ENCODE measurements at regions not wholly inside any gene's neighbourhood (a gene's known extent, or its start where the extent isn't known, plus 50 kb on each side); places are given as distances from the start of the nearest gene placed in this dataset.

DNA sequence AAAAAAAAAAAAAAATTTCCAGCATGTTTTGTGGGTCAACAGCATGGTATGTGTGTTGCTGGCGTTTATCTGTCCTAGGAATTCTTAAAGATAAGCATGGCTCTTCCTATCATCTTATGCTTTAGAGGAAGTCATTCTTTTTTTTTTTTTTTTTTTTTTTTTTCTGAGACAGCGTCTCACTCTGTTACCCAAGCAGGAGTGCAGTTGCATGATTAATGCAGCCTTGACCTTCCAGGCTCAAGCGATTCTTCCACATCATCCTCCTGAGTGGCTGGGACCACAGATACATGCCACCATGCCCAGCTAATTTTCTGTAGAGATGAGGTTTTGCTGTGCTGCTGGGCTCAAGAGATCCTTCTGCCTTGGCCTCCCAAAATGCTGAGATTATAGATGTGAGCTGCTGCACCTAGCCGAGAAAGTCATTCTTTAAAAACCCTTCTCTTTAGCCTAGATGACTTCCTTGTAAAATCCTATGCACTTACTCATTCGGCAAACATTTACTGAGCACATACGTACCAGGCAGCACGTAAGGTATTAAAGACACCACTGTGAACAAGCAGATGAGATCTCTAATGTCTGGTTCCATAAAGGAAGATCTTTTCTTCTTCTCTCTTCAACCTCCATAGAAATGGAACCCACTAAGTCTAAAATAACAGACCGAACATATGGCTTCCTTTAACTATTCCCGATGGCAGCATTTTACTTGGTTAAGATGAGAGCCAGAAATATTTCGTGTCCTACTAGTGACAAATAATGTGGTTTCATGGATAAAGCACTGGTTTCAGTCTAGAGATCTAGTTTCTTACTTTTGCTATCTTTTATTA lies 122.4 kb downstream of the RIN2 start:
- DNase-seq (ENCODE audit: low read depth, low spot score): peak; percentile 68
- CTCF ChIA-PET: interaction anchor here (0.9 to 1.0 kb wide), 3 partner anchors 17 to 95 kb away, joined by 3 to 5 read pairs (median 3); no protein-coding TSS in a partner anchor

DNA sequence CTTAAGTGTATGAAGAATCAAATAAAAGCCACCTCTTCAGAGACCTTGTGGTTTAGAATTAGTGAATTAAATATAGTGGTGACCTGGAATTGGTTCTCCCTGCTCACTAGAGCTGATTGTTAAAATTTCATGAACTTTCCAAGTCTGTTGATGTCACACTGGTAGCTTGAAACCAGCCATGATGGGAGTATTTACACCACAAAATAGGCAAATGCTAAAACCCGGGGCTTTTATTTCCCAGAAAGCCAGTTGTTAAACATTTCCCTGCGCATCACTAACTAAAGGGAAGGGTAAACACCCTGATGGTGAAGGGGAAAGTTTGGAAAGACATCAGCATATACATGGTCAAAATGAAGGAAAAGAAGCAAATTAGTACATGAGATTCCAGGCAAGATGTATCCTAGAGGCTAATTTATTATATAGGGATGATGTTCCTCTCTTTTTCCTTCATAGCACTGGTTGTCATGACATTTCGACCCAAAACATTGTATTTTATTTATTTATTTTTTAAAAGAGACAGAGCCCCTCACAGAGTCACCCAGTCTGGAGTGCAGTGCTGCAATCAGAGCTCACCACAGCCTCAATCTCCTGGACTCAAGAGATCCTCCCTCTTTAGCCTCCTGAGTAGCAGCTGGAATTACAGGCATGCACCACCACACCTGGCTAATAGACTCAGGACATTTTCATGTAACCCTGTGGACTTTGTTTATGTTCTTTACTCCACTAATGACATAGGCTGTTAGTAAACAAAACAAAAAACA lies 123.2 kb downstream of the RIN2 start:
- CTCF ChIA-PET: interaction anchor here (0.9 kb wide), 1 partner anchor 52 kb away, joined by 3 read pairs; no protein-coding TSS in a partner anchor

More for the DNA sequence above, 122.4 kb downstream of the RIN2 start:
- POLR2A ChIA-PET: no interaction called here
- no peak overlapping the region for H3K4me3 ChIP-seq (ENCODE audit: low read depth, low read length)
- no peak for TF ChIP-seq CTCF (IDR thresholded peaks at IDR 0.05; ENCODE audit: insufficient read depth, low read length, missing control alignments)

DNA sequence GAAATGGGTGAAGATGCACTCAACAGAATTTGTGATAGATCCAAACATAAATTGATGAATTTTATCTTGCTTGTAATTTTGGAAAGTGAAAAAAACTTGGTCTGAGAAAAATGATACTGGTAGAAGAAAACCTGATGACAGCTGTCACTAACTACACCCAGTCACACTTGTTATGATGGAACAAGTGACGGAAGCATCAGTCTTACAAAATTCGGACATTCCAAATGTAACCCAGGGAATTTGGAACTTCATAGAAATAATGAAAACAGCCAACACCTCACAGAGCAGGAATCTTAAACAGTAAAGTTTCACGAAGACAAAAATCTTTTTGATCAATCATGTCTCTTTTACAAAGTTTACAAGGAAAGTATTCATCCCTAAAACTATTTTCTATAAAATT lies 123.9 kb downstream of the RIN2 start:
- H3K4me3 ChIP-seq (ENCODE audit: low read depth, low read length): no peak overlapping the region
- ChIA-PET CTCF (interaction anchor here (0.8 kb wide), 1 partner anchor 97 kb away, joined by 5 read pairs; no protein-coding TSS in a partner anchor), POLR2A (no interaction called here)
- DNase-seq (ENCODE audit: low read depth, low spot score): no peak
- TF ChIP-seq CTCF (IDR thresholded peaks at IDR 0.05; ENCODE audit: insufficient read depth, low read length, missing control alignments): no peak

More for the DNA sequence above, 123.2 kb downstream of the RIN2 start:
- H3K4me3 ChIP-seq (ENCODE audit: low read depth, low read length): no peak overlapping the region
- TF ChIP-seq CTCF (IDR thresholded peaks at IDR 0.05; ENCODE audit: insufficient read depth, low read length, missing control alignments): no peak
- POLR2A ChIA-PET: no interaction called here
- no peak for DNase-seq (ENCODE audit: low read depth, low spot score)

GRCh38 chr20:19882446-19882845 lies 124.4 kb downstream of the RIN2 start:
- no peak for DNase-seq (ENCODE audit: low read depth, low spot score)
- CTCF ChIA-PET: interaction anchor here (0.8 kb wide), 1 partner anchor 98 kb away, joined by 5 read pairs; no protein-coding TSS in a partner anchor
- no peak overlapping the region for H3K4me3 ChIP-seq (ENCODE audit: low read depth, low read length)
- no peak for TF ChIP-seq CTCF (IDR thresholded peaks at IDR 0.05; ENCODE audit: insufficient read depth, low read length, missing control alignments)
- POLR2A ChIA-PET: no interaction called here

DNA sequence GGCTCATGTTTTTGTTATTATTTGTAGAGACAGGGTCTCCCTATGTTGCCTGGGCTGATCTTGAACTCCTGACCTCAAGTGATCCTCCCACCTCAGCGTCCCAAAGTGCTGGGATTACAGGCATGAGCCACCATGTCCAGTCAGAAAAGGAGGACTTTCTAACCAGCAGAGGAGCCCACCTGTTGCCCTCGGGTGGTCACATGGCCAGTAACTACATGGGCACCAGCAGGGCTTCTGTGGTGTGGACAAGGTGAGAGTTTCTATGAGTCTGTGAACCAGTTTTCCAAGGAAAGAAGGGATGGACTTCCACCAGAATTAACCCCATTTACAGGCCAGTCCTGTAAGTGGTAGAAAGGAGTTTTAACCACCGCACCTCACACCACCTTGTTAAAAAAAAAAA lies 125.4 kb downstream of the RIN2 start:
- DNase-seq (ENCODE audit: low read depth, low spot score): no peak
- CTCF ChIA-PET: no interaction called here
- POLR2A ChIA-PET: no interaction called here
- no peak overlapping the region for H3K4me3 ChIP-seq (ENCODE audit: low read depth, low read length)
- TF ChIP-seq CTCF (IDR thresholded peaks at IDR 0.05; ENCODE audit: insufficient read depth, low read length, missing control alignments): no peak

DNA sequence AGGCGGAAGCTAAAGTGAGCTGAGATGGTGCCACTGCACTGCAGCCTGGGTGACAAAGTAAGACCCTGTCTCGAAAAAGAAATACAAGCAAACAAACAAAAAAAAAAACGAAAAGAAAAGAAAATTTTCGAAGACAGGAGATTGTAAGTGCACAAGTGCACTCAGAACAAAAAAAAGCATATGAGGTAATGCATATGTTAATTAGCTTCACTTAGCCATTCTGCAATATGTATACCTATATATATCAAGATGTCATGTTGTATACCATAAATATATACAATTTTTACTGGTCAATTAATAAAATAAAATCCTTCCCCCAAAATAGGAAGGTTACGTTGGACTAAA lies 127.5 kb downstream of the RIN2 start:
- no peak for TF ChIP-seq CTCF (IDR thresholded peaks at IDR 0.05; ENCODE audit: insufficient read depth, low read length, missing control alignments)
- no peak for DNase-seq (ENCODE audit: low read depth, low spot score)
- CTCF ChIA-PET: interaction anchor here (1.0 to 2.2 kb wide), 3 partner anchors 58 to 197 kb away, joined by 3 to 9 read pairs (median 4); no protein-coding TSS in a partner anchor
- POLR2A ChIA-PET: no interaction called here
- H3K4me3 ChIP-seq (ENCODE audit: low read depth, low read length): no peak overlapping the region
